HCT116 (cell line): ENCODE measurements at regions not wholly inside any gene's neighbourhood (a gene's known extent, or its start where the extent isn't known, plus 50 kb on each side); places are given as distances from the start of the nearest gene placed in this dataset.

ENCODE experiments used
- EZH2 ChIP-seq: fragments of 200-600 bp; sonication (generic); IDR thresholded peaks from 2 replicates; pipeline ENCODE4 v1.6.1; 2017; ENCODE audit warnings: antibody characterized with exemption, mixed run types
- POLR2A ChIP-seq: IDR thresholded peaks from 2 replicates; pipeline ENCODE4 v1.7.0; 2011; ENCODE audit warnings: borderline replicate concordance; ENCODE audit not compliant: insufficient read depth, insufficient read length; ENCODE audit errors: extremely low read depth
- POLR2AphosphoS5 ChIP-seq: IDR thresholded peaks from 2 replicates; pipeline ENCODE4 v1.6.1; 2011; ENCODE audit warnings: mild to moderate bottlenecking, low read depth, low read length, moderate library complexity

DNA sequence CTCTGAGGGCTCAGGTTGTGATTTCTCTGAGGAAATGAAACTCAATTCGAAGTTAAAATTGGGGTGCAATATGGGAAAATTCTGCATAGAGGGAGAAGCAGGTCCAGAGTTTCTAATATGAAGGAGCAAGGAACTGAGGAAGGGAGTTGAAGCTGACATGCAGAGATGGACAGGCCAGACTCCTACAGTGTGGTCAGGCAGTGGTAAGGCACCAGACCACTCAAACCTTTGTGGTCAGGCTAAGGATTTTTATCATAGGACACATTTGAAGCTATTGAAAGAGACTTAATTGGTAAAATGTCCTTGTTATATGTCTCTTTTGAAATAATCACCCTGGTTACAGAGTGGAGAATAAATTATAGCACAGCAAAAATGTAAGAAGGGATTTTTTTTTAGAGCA lies 1074.8 kb upstream of the CDH2 start:
- no peak for TF ChIP-seq POLR2A
- TF ChIP-seq EZH2 = no peak
- TF ChIP-seq POLR2AphosphoS5 = no peak
